CD4-positive, alpha-beta T cell (primary cell): ENCODE measurements at regions not wholly inside any gene's neighbourhood (a gene's known extent, or its start where the extent isn't known, plus 50 kb on each side); places are given as distances from the start of the nearest gene placed in this dataset.

Source experiments
- ATAC-seq: fragments of 200-7000 bp; cut with Tn5 transposase; one replicate; pipeline ENCODE4 v1.10.0; 2022; ENCODE audit warnings: mild to moderate bottlenecking; ENCODE audit not compliant: poor library complexity
- CTCF ChIA-PET: fragments of 350-600 bp; sonication (Branson Sonifier 250); formaldehyde crosslinking; loops from one replicate; lab custom pipeline; 2021; ENCODE audit warnings: antibody characterized with exemption, inconsistent platforms; lab: Charles Lee
- POLR2A ChIA-PET: fragments of 350-600 bp; sonication (Branson Sonifier 250); formaldehyde crosslinking; loops from one replicate; lab custom pipeline; 2021; ENCODE audit warnings: antibody characterized with exemption, inconsistent platforms; lab: Charles Lee
- DNase-seq, 14 experiments: peaks; one replicate each; pipeline ENCODE4 v3.0.0-alpha.2; 2013 to 2020; ENCODE audit warnings: mixed read lengths in 2 of 14
- H3K27ac ChIP-seq, 2 donors: one replicate each; pipeline versions ENCODE4 v1.5.1 to v1.7.0; 2013; ENCODE audit warnings: low read length in 2 of 2, low read depth in 1 of 2, mild to moderate bottlenecking in 1 of 2
- H3K27me3 ChIP-seq, 2 experiments: 1 replicate in 1 of 2; 2 replicates in 1 of 2; pipeline versions ENCODE4 v1.6.1 to v1.7.0; 2013; ENCODE audit warnings: low read length in 2 of 2, control low read depth in 1 of 2, mild to moderate bottlenecking in 1 of 2, moderate library complexity in 1 of 2; ENCODE audit not compliant: insufficient read depth in 2 of 2, control insufficient read depth in 1 of 2
- H3K36me3 ChIP-seq: one replicate; pipeline ENCODE4 v1.6.1; 2013; ENCODE audit warnings: low read length, control low read depth; ENCODE audit not compliant: insufficient read depth
- H3K4me1 ChIP-seq: one replicate; pipeline ENCODE4 v1.6.1; 2013; ENCODE audit warnings: low read length, control low read depth; ENCODE audit not compliant: insufficient read depth
- H3K4me3 ChIP-seq: one replicate; pipeline ENCODE4 v1.5.1; 2013; ENCODE audit warnings: mild to moderate bottlenecking, low read length, moderate library complexity
- H3K9me3 ChIP-seq, 2 experiments: 1 replicate in 1 of 2; 2 replicates in 1 of 2; pipeline versions ENCODE4 v1.6.1 to v1.7.0; 2013; ENCODE audit warnings: low read length in 2 of 2, mild to moderate bottlenecking in 2 of 2, control low read depth in 1 of 2, moderate library complexity in 1 of 2; ENCODE audit not compliant: control insufficient read depth in 1 of 2, insufficient read depth in 1 of 2
- H3K27ac Mint-ChIP-seq: one replicate; pipeline ENCODE4 v1.8.0; 2020; ENCODE audit warnings: mixed read lengths
- H3K27me3 Mint-ChIP-seq: one replicate; pipeline ENCODE4 v1.8.0; 2021; ENCODE audit warnings: mixed read lengths
- H3K36me3 Mint-ChIP-seq: one replicate; pipeline ENCODE4 v1.8.0; 2021; ENCODE audit warnings: low read depth, mixed read lengths
- H3K4me1 Mint-ChIP-seq: one replicate; pipeline ENCODE4 v1.8.0; 2021; ENCODE audit warnings: low read depth, mixed read lengths
- H3K4me3 Mint-ChIP-seq: one replicate; pipeline ENCODE4 v1.8.0; 2020; ENCODE audit warnings: mild to moderate bottlenecking, mixed read lengths
- H3K9me3 Mint-ChIP-seq: one replicate; pipeline ENCODE4 v1.8.0; 2020; ENCODE audit warnings: mixed read lengths
- intact Hi-C, 2 experiments: fragments of 100-400 bp; cut with DNase I in 1 of 2; cut with micrococcal nuclease in 1 of 2; formaldehyde crosslinking; loops; one replicate each; pipeline versions ENCODE4 v1.15.1 to v1.9.0; 2023 to 2025; cut with DNase I, micrococcal nuclease
- TF ChIP-seq, protein P1 (sequence below): fragments of 200-600 bp; IDR thresholded peaks from one replicate; pipeline ENCODE4 v1.8.0; 2022; ENCODE audit warnings: antibody characterized with exemption, mild to moderate bottlenecking

DNA sequence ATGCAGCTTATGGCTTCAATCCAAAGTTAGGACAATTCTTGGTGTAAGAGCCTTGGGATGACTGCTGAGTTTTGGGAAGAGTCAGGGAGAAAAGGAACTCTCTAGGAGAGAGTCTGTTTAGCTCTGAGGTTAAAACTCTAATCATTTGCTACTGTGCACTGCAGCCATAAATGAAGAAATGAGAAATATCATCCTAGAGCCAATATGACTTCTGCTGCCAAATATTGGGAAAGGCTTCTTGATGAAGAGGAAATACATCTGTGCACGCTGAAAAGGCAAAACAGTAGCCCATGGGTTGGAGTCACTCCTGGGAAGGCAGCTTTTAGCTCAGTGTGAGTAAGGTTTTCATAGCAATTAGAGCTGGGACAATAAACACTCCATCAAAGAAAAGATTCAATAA is 308.8 kb downstream of the SFMBT2 start:
- Histone ChIP-seq H3K27me3 (no peaks in the 10 kb centered on the region), H3K4me3 (no peak overlapping the region), H3K36me3 (no peaks in the 10 kb centered on the region), H3K4me1 (no peaks in the 10 kb centered on the region), H3K27ac (no peak overlapping the region), H3K9me3 (no peaks in the 10 kb centered on the region)
- Mint-ChIP-seq H3K36me3 (no peaks in the 10 kb centered on the region), H3K27me3 (no peaks in the 10 kb centered on the region), H3K4me1 (no peaks in the 10 kb centered on the region), H3K27ac (no peak overlapping the region), H3K9me3 (no peaks in the 10 kb centered on the region), H3K4me3 (no peak overlapping the region)
- no peak for DNase-seq
- TF ChIP-seq, protein P1, sequence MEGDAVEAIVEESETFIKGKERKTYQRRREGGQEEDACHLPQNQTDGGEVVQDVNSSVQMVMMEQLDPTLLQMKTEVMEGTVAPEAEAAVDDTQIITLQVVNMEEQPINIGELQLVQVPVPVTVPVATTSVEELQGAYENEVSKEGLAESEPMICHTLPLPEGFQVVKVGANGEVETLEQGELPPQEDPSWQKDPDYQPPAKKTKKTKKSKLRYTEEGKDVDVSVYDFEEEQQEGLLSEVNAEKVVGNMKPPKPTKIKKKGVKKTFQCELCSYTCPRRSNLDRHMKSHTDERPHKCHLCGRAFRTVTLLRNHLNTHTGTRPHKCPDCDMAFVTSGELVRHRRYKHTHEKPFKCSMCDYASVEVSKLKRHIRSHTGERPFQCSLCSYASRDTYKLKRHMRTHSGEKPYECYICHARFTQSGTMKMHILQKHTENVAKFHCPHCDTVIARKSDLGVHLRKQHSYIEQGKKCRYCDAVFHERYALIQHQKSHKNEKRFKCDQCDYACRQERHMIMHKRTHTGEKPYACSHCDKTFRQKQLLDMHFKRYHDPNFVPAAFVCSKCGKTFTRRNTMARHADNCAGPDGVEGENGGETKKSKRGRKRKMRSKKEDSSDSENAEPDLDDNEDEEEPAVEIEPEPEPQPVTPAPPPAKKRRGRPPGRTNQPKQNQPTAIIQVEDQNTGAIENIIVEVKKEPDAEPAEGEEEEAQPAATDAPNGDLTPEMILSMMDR = no peak
- CTCF ChIA-PET = no interaction called here
- no peak for ATAC-seq
- POLR2A ChIA-PET = no interaction called here
- intact Hi-C loops = no loop called here

DNA sequence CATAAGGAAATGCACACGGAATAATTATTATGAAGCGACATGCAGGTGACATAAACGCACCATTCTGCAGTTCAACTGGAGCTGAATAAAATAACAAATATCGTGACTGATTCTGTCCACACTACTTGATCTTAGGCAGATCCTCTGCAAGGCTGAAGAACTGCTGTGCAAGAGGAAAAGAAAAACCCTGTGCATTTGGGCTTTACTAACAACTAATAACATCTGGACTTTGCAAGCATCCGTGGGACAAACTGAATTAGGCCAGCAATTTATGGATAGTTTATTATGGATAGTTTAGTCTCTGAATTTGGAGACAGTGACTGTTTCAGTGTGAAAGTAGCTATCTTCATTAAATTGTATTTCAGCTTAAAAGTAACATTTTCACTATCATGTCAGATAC is 309.4 kb downstream of the SFMBT2 start:
- no peaks in the 10 kb centered on the region for H3K4me1 ChIP-seq
- ATAC-seq (no peak), DNase-seq (no peak)
- H3K4me3 ChIP-seq = no peak overlapping the region
- Mint-ChIP-seq H3K4me1 (no peaks in the 10 kb centered on the region), H3K36me3 (no peaks in the 10 kb centered on the region), H3K27me3 (no peaks in the 10 kb centered on the region), H3K9me3 (no peaks in the 10 kb centered on the region), H3K27ac (no peak overlapping the region), H3K4me3 (no peak overlapping the region)
- no peaks in the 10 kb centered on the region for H3K9me3 ChIP-seq
- CTCF ChIA-PET = no interaction called here
- no peaks in the 10 kb centered on the region for H3K36me3 ChIP-seq
- H3K27ac ChIP-seq = no peak overlapping the region
- intact Hi-C loops = no loop called here
- POLR2A ChIA-PET = no interaction called here
- TF ChIP-seq, protein P1 = no peak
- H3K27me3 ChIP-seq = no peaks in the 10 kb centered on the region

DNA sequence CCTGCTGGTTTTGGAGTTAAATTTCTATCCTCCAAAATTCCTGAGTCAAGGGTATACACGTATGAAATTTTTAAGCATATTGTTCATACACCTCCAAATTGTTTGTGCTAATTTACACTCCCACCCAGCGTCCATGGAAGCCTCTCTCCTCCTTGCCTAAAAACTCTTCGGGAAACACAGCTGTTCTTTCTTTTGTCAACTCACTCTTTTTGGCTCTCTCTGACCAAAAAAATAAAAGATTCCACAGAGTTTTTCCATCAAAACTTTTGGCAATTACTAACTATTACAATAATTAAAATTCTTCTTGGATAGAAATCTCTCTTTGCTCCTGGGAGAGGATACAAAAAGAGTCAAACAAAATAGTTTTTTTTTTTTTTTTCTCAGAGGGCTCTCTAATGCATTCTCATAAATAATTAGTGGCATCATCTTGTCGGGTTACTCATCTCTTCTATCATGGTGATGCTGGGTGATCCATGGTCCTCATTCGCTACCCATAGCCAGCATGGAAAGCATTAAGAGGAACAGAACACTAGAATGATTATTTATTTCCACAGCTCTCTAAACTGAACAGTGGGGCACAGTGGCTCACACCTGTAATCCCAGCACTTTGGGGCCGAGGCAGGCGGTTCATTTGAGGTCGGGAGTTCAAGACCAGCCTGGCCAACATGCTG is 310.7 kb downstream of the SFMBT2 start:
- TF ChIP-seq, protein P1 = no peak
- H3K9me3 ChIP-seq = no peaks in the 10 kb centered on the region
- H3K27me3 ChIP-seq = no peaks in the 10 kb centered on the region
- H3K4me1 ChIP-seq = no peaks in the 10 kb centered on the region
- H3K9me3 Mint-ChIP-seq = no peaks in the 10 kb centered on the region
- intact Hi-C loops = no loop called here
- CTCF ChIA-PET = no interaction called here
- ATAC-seq = no peak
- H3K36me3 Mint-ChIP-seq = no peaks in the 10 kb centered on the region
- no peak overlapping the region for H3K27ac ChIP-seq
- H3K4me3 ChIP-seq = no peak overlapping the region
- H3K27ac Mint-ChIP-seq = no peak overlapping the region
- no peaks in the 10 kb centered on the region for H3K4me1 Mint-ChIP-seq
- DNase-seq = no peak
- H3K4me3 Mint-ChIP-seq = no peak overlapping the region
- POLR2A ChIA-PET = no interaction called here
- H3K36me3 ChIP-seq = no peaks in the 10 kb centered on the region
- no peaks in the 10 kb centered on the region for H3K27me3 Mint-ChIP-seq
